Tibial nerve (tissue), 4 donors: ENCODE measurements at regions not wholly inside any gene's neighbourhood (a gene's known extent, or its start where the extent isn't known, plus 50 kb on each side); places are given as distances from the start of the nearest gene placed in this dataset.

Experiments
- EP300 ChIP-seq, 2 donors: sonication (generic); formaldehyde crosslinking; IDR thresholded peaks; one replicate each; pipeline ENCODE4 v1.6.1; 2017; ENCODE audit warnings: antibody characterized with exemption in 2 of 2, mild to moderate bottlenecking in 1 of 2
- POLR2A ChIP-seq, 2 donors: fragments of 450-650 bp; IDR thresholded peaks; one replicate each; pipeline ENCODE4 v1.6.1; 2017; ENCODE audit warnings: antibody characterized with exemption in 2 of 2, mild to moderate bottlenecking in 2 of 2, moderate library complexity in 2 of 2
- TF ChIP-seq, protein P1 (sequence below), 5 experiments: fragments of 200-600 bp in 3 of 5; fragments of 450-650 bp in 2 of 5; sonication (generic) in 3 of 5; IDR thresholded peaks; one replicate each; pipeline ENCODE4 v1.5.1; 2016 to 2019; ENCODE audit warnings: antibody characterized with exemption in 5 of 5, mild to moderate bottlenecking in 3 of 5, moderate library complexity in 2 of 5

DNA sequence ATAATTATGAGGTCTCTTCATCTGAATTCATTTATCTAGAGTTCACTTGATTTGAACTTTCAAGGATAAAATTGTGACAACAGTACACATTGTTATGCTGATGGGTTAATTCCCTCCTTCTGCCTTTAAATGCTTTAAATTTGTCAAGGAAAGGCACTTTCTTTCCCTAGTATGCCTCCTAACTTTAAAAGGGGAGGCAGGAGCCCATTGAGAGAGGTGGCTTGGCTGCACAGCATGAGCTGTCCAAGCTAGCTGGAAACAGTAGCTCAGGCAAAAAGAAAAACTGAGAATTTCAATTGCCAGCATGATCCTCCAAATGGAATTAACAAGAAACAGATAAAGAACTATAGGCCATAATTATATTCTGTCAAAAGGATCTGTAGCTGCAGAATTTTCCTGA lies 243.3 kb upstream of the GRIK2 start:
- TF ChIP-seq, protein P1, sequence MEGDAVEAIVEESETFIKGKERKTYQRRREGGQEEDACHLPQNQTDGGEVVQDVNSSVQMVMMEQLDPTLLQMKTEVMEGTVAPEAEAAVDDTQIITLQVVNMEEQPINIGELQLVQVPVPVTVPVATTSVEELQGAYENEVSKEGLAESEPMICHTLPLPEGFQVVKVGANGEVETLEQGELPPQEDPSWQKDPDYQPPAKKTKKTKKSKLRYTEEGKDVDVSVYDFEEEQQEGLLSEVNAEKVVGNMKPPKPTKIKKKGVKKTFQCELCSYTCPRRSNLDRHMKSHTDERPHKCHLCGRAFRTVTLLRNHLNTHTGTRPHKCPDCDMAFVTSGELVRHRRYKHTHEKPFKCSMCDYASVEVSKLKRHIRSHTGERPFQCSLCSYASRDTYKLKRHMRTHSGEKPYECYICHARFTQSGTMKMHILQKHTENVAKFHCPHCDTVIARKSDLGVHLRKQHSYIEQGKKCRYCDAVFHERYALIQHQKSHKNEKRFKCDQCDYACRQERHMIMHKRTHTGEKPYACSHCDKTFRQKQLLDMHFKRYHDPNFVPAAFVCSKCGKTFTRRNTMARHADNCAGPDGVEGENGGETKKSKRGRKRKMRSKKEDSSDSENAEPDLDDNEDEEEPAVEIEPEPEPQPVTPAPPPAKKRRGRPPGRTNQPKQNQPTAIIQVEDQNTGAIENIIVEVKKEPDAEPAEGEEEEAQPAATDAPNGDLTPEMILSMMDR (IDR thresholded peaks at IDR 0.05), result no peak
- TF ChIP-seq POLR2A (IDR thresholded peaks at IDR 0.05) (no peak), EP300 (IDR thresholded peaks at IDR 0.05) (no peak)
